GM06990 (cell line): ENCODE measurements at regions not wholly inside any gene's neighbourhood (a gene's known extent, or its start where the extent isn't known, plus 50 kb on each side); places are given as distances from the start of the nearest gene placed in this dataset.

Experiments
- DNase-seq: peaks from one replicate; pipeline ENCODE4 v3.0.0-alpha.2; 2011; ENCODE audit not compliant: insufficient read length; ENCODE audit errors: extremely low read depth
- H3K27me3 ChIP-seq: replicated peaks from 2 replicates; pipeline ENCODE4 v1.6.0; 2011; ENCODE audit warnings: low read length; ENCODE audit not compliant: control insufficient read depth, insufficient read depth
- H3K36me3 ChIP-seq: 2 replicates; pipeline ENCODE4 v1.5.1; 2011; ENCODE audit warnings: low read length; ENCODE audit not compliant: control insufficient read depth, insufficient read depth
- H3K4me3 ChIP-seq: replicated peaks from 2 replicates; pipeline ENCODE4 v1.5.1; 2011; ENCODE audit warnings: low read depth, mild to moderate bottlenecking, control low read depth, low read length
- TF ChIP-seq, protein P1 (sequence below): IDR thresholded peaks from 2 replicates; pipeline ENCODE4 v1.5.1; 2011; ENCODE audit warnings: low read length, control low read depth, mild to moderate bottlenecking, inconsistent platforms; ENCODE audit not compliant: insufficient read depth, poor library complexity, severe bottlenecking

DNA sequence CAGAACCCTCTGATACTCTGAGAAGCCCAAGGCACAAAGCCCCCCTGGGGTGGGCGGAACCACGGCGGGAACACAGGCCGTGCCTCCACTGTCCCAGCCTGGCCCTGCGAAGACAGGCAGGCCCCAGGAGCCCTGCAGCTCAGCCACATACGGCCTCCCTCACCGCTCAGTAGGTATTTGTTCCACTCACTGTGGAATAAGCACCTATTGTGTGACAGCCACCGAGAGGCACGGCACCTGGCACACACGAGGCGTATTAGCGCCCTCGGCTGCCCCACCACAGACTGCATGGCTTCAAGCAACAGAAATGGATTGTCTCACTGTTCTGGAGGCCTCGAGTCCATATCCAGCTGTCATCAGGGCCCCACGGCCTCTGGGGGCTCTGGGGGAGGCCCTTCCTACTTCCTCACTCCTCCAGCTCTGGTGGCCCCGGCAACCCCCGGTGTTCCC lies 66.3 kb downstream of the NCOR2 start:
- DNase-seq: no peak
- Histone ChIP-seq H3K27me3 (no peaks in the 10 kb centered on the region), H3K36me3 (no peaks in the 10 kb centered on the region; the same call in none of the 2 replicates), H3K4me3 (no peak overlapping the region)
- TF ChIP-seq, protein P1, sequence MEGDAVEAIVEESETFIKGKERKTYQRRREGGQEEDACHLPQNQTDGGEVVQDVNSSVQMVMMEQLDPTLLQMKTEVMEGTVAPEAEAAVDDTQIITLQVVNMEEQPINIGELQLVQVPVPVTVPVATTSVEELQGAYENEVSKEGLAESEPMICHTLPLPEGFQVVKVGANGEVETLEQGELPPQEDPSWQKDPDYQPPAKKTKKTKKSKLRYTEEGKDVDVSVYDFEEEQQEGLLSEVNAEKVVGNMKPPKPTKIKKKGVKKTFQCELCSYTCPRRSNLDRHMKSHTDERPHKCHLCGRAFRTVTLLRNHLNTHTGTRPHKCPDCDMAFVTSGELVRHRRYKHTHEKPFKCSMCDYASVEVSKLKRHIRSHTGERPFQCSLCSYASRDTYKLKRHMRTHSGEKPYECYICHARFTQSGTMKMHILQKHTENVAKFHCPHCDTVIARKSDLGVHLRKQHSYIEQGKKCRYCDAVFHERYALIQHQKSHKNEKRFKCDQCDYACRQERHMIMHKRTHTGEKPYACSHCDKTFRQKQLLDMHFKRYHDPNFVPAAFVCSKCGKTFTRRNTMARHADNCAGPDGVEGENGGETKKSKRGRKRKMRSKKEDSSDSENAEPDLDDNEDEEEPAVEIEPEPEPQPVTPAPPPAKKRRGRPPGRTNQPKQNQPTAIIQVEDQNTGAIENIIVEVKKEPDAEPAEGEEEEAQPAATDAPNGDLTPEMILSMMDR: no peak

DNA sequence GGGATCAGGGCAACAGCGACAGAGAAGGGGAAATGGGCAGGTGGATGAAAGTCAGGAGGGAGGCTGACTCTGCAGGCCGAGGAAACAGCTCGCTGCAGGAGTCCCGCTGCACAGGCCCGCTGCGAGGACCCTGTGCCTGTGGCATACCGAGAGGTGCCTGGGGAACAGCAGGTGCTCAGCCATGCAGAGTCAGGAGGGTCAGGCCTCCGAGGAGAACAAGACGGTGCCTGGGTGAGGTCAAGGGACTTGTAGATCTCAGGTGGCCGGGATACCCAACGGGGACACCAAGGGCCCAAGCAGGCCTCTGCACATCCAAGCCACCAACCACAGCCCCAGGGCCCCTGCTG lies 67.5 kb downstream of the NCOR2 start:
- TF ChIP-seq, protein P1: no peak
- no peak overlapping the region for H3K4me3 ChIP-seq
- no peaks in the 10 kb centered on the region for H3K27me3 ChIP-seq
- DNase-seq: no peak
- H3K36me3 ChIP-seq: peaks cover under 1% of the 10 kb centered on the region

DNA sequence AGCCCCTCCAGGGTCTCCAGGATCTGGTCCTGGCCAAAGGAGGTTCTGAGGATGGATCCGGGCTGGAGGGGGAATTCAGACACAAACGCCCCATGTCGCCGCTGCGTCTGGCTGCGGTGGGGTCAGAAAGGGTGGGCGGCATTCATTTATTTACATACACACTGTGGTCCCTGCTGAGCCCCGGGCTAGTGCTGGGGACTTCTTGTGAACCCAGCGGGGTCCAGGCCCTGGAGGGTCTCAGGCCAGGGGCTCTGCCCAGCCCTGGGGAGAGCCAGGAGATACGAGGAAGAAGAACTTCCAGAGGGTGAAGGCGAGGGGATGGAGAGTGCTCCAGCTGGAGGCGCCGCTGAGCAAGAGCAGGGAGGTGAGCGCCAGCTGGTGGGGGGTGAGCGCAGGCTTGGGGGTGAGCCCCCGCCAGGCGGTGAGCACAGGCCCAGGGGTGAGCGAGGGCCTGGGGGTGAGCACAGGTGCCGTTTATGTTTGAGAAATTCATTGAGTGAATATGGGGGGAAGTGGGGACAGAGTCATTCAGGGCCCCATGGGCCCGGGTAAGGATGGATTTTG lies 68.1 kb downstream of the NCOR2 start:
- TF ChIP-seq, protein P1: peak; percentile 13
- H3K36me3 ChIP-seq: peaks cover 4% of the 10 kb centered on the region
- no peaks in the 10 kb centered on the region for H3K27me3 ChIP-seq
- DNase-seq: no peak
- H3K4me3 ChIP-seq: no peak overlapping the region

DNA sequence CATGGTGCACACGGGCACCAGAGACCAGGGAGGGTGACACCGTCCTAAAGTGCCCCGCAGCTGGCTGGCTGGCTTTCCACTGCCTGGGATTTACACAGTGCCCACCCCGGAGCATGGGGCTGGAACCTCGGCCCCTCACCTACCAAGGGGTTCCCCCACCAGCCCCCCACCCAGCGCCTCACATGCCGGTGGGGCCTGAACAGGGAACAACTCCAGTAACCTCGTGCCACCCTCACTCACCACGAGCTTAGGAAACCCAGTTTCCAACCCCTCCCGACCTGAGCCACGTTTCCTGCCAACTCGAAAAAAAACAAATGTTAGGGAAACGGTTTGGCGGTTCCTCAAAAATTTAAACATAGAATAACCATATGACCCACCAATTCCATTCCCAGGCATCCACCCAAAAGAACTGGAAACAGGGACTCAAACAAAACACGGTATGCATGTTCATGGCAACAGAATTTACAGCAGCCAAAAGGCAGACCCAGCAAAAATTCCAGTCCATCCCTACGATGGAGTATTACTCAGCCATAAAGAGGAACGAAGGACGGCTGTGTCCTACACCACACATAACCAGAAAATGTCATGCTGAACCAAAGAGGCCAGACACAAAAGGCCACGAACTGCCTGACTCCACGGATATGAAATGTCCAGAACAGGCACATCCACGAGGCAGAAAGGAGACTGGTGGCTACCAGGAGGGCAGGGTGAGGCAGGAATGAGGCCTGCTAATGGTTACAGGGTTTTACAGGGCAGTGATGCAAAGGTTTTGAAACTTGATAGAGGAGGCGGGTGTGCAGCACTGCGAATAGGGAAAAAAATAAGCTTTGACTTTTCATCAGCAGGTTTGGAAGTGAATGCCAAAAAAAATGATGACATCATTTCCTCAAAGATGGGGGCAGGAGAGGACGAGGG lies 68.9 kb downstream of the NCOR2 start:
- TF ChIP-seq, protein P1: no peak
- no peak for DNase-seq

DNA sequence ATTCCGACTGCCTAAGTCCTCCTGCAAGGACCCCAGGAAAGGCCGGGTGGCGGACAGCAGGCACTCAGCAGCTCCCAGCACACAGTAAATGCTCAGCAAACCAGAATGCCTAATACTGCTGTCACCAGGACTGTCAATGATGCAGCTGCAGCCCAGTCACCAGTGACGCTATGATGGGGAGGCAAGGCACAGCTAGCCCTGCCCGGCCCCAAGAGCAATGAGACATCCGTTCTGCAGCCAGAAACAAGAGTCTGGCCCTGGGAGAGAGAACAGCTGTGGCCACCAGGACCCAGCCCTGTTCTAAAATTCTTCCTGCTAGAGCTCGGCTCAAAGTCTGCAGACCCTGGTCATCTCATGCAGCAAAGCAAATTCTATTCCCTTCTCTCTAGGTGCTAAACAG lies 69.8 kb downstream of the NCOR2 start:
- no peak overlapping the region for H3K4me3 ChIP-seq
- H3K36me3 ChIP-seq: peaks cover 8% of the 10 kb centered on the region
- DNase-seq: no peak
- no peaks in the 10 kb centered on the region for H3K27me3 ChIP-seq
- TF ChIP-seq, protein P1: no peak

More for the DNA sequence above, 68.9 kb downstream of the NCOR2 start:
- H3K36me3 ChIP-seq: peaks cover 4% of the 10 kb centered on the region
- H3K27me3 ChIP-seq: no peaks in the 10 kb centered on the region
- no peak overlapping the region for H3K4me3 ChIP-seq
